ENCODE measurements at regions not wholly inside any gene's neighbourhood (a gene's known extent, or its start where the extent isn't known, plus 50 kb on each side); places are given as distances from the start of the nearest gene placed in this dataset.

- Histone ChIP-seq H3K9me3 (ENCODE audit: control insufficient read depth in 1 of 2, low read length in 2 of 2) (no peaks in the 10 kb centered on the region), H3K4me1 (ENCODE audit: insufficient read depth, low read length) (no peaks in the 10 kb centered on the region), H3K4me3 (ENCODE audit: low read length in 2 of 2) (no peak overlapping the region), H3K36me3 (ENCODE audit: insufficient read depth, low read length) (no peaks in the 10 kb centered on the region), H3K27ac (ENCODE audit: low read depth, low read length) (no peak overlapping the region), H3K27me3 (ENCODE audit: insufficient read depth, low read length) (no peaks in the 10 kb centered on the region)
- CTCF ChIA-PET (ENCODE audit: partially characterized antibody) = no interaction called here
- no peak overlapping the region for H3K4me3 Mint-ChIP-seq
- no peaks in the 10 kb centered on the region for H3K4me1 Mint-ChIP-seq
- POLR2A ChIA-PET (ENCODE audit: partially characterized antibody) = no interaction called here
- peaks cover 1 to 10% of the 10 kb centered on the region in 2 donors for H3K27me3 Mint-ChIP-seq
- no peak for DNase-seq
- intact Hi-C loops (cut with micrococcal nuclease) = no loop called here
- no peaks in the 10 kb centered on the region for H3K36me3 Mint-ChIP-seq
- peaks cover 0 to 6% (median under 1%) of the 10 kb centered on the region in 8 donors for H3K9me3 Mint-ChIP-seq
- no peak overlapping the region for H3K27ac Mint-ChIP-seq
Measured at GRCh38 chr11:104442321-104442720, 278.4 kb upstream of the PDGFD start.

GRCh38 chr11:104435494-104435893, 271.5 kb upstream of the PDGFD start:
- CTCF ChIA-PET (ENCODE audit: partially characterized antibody) = no interaction called here
- intact Hi-C loops (cut with micrococcal nuclease) = no loop called here
- no peak overlapping the region for H3K27ac ChIP-seq (ENCODE audit: low read depth, low read length)
- H3K4me3 ChIP-seq (ENCODE audit: low read length in 2 of 2) = no peak overlapping the region
- Mint-ChIP-seq H3K27me3 (peaks cover 1 to 6% of the 10 kb centered on the region in 2 donors), H3K4me3 (no peak overlapping the region), H3K27ac (no peak overlapping the region), H3K9me3 (peaks cover 0 to 4% (median 0%) of the 10 kb centered on the region in 8 donors), H3K36me3 (no peaks in the 10 kb centered on the region), H3K4me1 (no peaks in the 10 kb centered on the region)
- no peaks in the 10 kb centered on the region for H3K4me1 ChIP-seq (ENCODE audit: insufficient read depth, low read length)
- H3K27me3 ChIP-seq (ENCODE audit: insufficient read depth, low read length) = no peaks in the 10 kb centered on the region
- no peaks in the 10 kb centered on the region for H3K9me3 ChIP-seq (ENCODE audit: control insufficient read depth in 1 of 2, low read length in 2 of 2)
- POLR2A ChIA-PET (ENCODE audit: partially characterized antibody) = no interaction called here
- DNase-seq = no peak
- no peaks in the 10 kb centered on the region for H3K36me3 ChIP-seq (ENCODE audit: insufficient read depth, low read length)

GRCh38 chr11:104433751-104434150, 269.8 kb upstream of the PDGFD start:
- Histone ChIP-seq H3K27ac (ENCODE audit: low read depth, low read length) (no peak overlapping the region), H3K4me3 (ENCODE audit: low read length in 2 of 2) (no peak overlapping the region), H3K36me3 (ENCODE audit: insufficient read depth, low read length) (no peaks in the 10 kb centered on the region), H3K27me3 (ENCODE audit: insufficient read depth, low read length) (no peaks in the 10 kb centered on the region), H3K9me3 (ENCODE audit: control insufficient read depth in 1 of 2, low read length in 2 of 2) (no peaks in the 10 kb centered on the region), H3K4me1 (ENCODE audit: insufficient read depth, low read length) (no peaks in the 10 kb centered on the region)
- ChIA-PET POLR2A (ENCODE audit: partially characterized antibody) (no interaction called here), CTCF (ENCODE audit: partially characterized antibody) (no interaction called here)
- H3K9me3 Mint-ChIP-seq = peaks cover 0 to 4% (median 0%) of the 10 kb centered on the region in 8 donors
- no peak for DNase-seq
- no peaks in the 10 kb centered on the region for H3K4me1 Mint-ChIP-seq
- H3K27ac Mint-ChIP-seq = no peak overlapping the region
- intact Hi-C loops (cut with micrococcal nuclease) = no loop called here
- H3K27me3 Mint-ChIP-seq = peaks cover 1 to 3% of the 10 kb centered on the region in 2 donors
- no peaks in the 10 kb centered on the region for H3K36me3 Mint-ChIP-seq
- H3K4me3 Mint-ChIP-seq = no peak overlapping the region

- H3K36me3 ChIP-seq (ENCODE audit: insufficient read depth, low read length) = no peaks in the 10 kb centered on the region
- Mint-ChIP-seq H3K9me3 (peaks cover 0 to 2% (median 0%) of the 10 kb centered on the region in 8 donors), H3K36me3 (no peaks in the 10 kb centered on the region), H3K4me1 (no peaks in the 10 kb centered on the region), H3K27ac (no peak overlapping the region), H3K27me3 (peaks cover 1% of the 10 kb centered on the region in 2 donors), H3K4me3 (no peak overlapping the region)
- H3K9me3 ChIP-seq (ENCODE audit: control insufficient read depth in 1 of 2, low read length in 2 of 2) = no peaks in the 10 kb centered on the region
- H3K4me3 ChIP-seq (ENCODE audit: low read length in 2 of 2) = no peak overlapping the region
- ChIA-PET POLR2A (ENCODE audit: partially characterized antibody) (no interaction called here), CTCF (ENCODE audit: partially characterized antibody) (no interaction called here)
- H3K4me1 ChIP-seq (ENCODE audit: insufficient read depth, low read length) = no peaks in the 10 kb centered on the region
- intact Hi-C loops (cut with micrococcal nuclease) = no loop called here
- H3K27me3 ChIP-seq (ENCODE audit: insufficient read depth, low read length) = no peaks in the 10 kb centered on the region
- no peak for DNase-seq
- no peak overlapping the region for H3K27ac ChIP-seq (ENCODE audit: low read depth, low read length)
Measured at GRCh38 chr11:104432981-104433380, 269.0 kb upstream of the PDGFD start.

- Histone ChIP-seq H3K36me3 (ENCODE audit: insufficient read depth, low read length) (no peaks in the 10 kb centered on the region), H3K4me3 (ENCODE audit: low read length in 2 of 2) (no peak overlapping the region), H3K9me3 (ENCODE audit: control insufficient read depth in 1 of 2, low read length in 2 of 2) (no peaks in the 10 kb centered on the region), H3K27ac (ENCODE audit: low read depth, low read length) (no peak overlapping the region), H3K27me3 (ENCODE audit: insufficient read depth, low read length) (no peaks in the 10 kb centered on the region), H3K4me1 (ENCODE audit: insufficient read depth, low read length) (no peaks in the 10 kb centered on the region)
- intact Hi-C loops (cut with micrococcal nuclease) = no loop called here
- Mint-ChIP-seq H3K27me3 (peaks cover 1% of the 10 kb centered on the region in 2 donors), H3K36me3 (no peaks in the 10 kb centered on the region), H3K27ac (no peak overlapping the region), H3K9me3 (peaks cover 0 to 2% (median 0%) of the 10 kb centered on the region in 8 donors), H3K4me3 (no peak overlapping the region), H3K4me1 (no peaks in the 10 kb centered on the region)
- ChIA-PET CTCF (ENCODE audit: partially characterized antibody) (no interaction called here), POLR2A (ENCODE audit: partially characterized antibody) (no interaction called here)
- DNase-seq = no peak
Measured at GRCh38 chr11:104432526-104432925, 268.6 kb upstream of the PDGFD start.

- Mint-ChIP-seq H3K4me1 (no peaks in the 10 kb centered on the region), H3K9me3 (no peaks in the 10 kb centered on the region), H3K4me3 (no peak overlapping the region), H3K36me3 (no peaks in the 10 kb centered on the region), H3K27ac (no peak overlapping the region), H3K27me3 (peaks cover 0 to 1% of the 10 kb centered on the region in 2 donors)
- POLR2A ChIA-PET (ENCODE audit: partially characterized antibody) = no interaction called here
- Histone ChIP-seq H3K4me1 (ENCODE audit: insufficient read depth, low read length) (no peaks in the 10 kb centered on the region), H3K36me3 (ENCODE audit: insufficient read depth, low read length) (no peaks in the 10 kb centered on the region), H3K27ac (ENCODE audit: low read depth, low read length) (no peak overlapping the region), H3K9me3 (ENCODE audit: control insufficient read depth in 1 of 2, low read length in 2 of 2) (no peaks in the 10 kb centered on the region), H3K27me3 (ENCODE audit: insufficient read depth, low read length) (no peaks in the 10 kb centered on the region), H3K4me3 (ENCODE audit: low read length in 2 of 2) (no peak overlapping the region)
- CTCF ChIA-PET (ENCODE audit: partially characterized antibody) = no interaction called here
- intact Hi-C loops (cut with micrococcal nuclease) = no loop called here
- peak in 1 of 5 donors; percentile 30 for DNase-seq
Measured at GRCh38 chr11:104422324-104422944, 258.5 kb upstream of the PDGFD start.

- H3K4me3 Mint-ChIP-seq = no peak overlapping the region
- no peaks in the 10 kb centered on the region for H3K27me3 Mint-ChIP-seq
- ChIA-PET POLR2A (ENCODE audit: partially characterized antibody) (no interaction called here), CTCF (ENCODE audit: partially characterized antibody) (no interaction called here)
- H3K36me3 ChIP-seq (ENCODE audit: insufficient read depth, low read length) = no peaks in the 10 kb centered on the region
- no peaks in the 10 kb centered on the region for H3K9me3 Mint-ChIP-seq
- H3K9me3 ChIP-seq (ENCODE audit: control insufficient read depth in 1 of 2, low read length in 2 of 2) = no peaks in the 10 kb centered on the region
- no peak for DNase-seq
- H3K4me3 ChIP-seq (ENCODE audit: low read length in 2 of 2) = no peak overlapping the region
- no peak overlapping the region for H3K27ac Mint-ChIP-seq
- H3K27ac ChIP-seq (ENCODE audit: low read depth, low read length) = no peak overlapping the region
- H3K36me3 Mint-ChIP-seq = no peaks in the 10 kb centered on the region
- H3K4me1 Mint-ChIP-seq = no peaks in the 10 kb centered on the region
- no peaks in the 10 kb centered on the region for H3K4me1 ChIP-seq (ENCODE audit: insufficient read depth, low read length)
- no peaks in the 10 kb centered on the region for H3K27me3 ChIP-seq (ENCODE audit: insufficient read depth, low read length)
- intact Hi-C loops (cut with micrococcal nuclease) = no loop called here
Measured at GRCh38 chr11:104410336-104410735, 246.4 kb upstream of the PDGFD start.

GRCh38 chr11:104408630-104409029, 244.7 kb upstream of the PDGFD start:
- no peaks in the 10 kb centered on the region for H3K4me1 Mint-ChIP-seq
- no peak overlapping the region for H3K27ac Mint-ChIP-seq

More at GRCh38 chr11:104408630-104409029, 244.7 kb upstream of the PDGFD start:
- H3K4me1 ChIP-seq (ENCODE audit: insufficient read depth, low read length) = no peaks in the 10 kb centered on the region
- no peaks in the 10 kb centered on the region for H3K9me3 Mint-ChIP-seq
- H3K9me3 ChIP-seq (ENCODE audit: control insufficient read depth in 1 of 2, low read length in 2 of 2) = no peaks in the 10 kb centered on the region
- ChIA-PET CTCF (ENCODE audit: partially characterized antibody) (no interaction called here), POLR2A (ENCODE audit: partially characterized antibody) (no interaction called here)
- H3K27me3 ChIP-seq (ENCODE audit: insufficient read depth, low read length) = no peaks in the 10 kb centered on the region
- no peak for DNase-seq
- H3K4me3 Mint-ChIP-seq = no peak overlapping the region
- no peaks in the 10 kb centered on the region for H3K36me3 Mint-ChIP-seq
- H3K4me3 ChIP-seq (ENCODE audit: low read length in 2 of 2) = no peak overlapping the region
- H3K36me3 ChIP-seq (ENCODE audit: insufficient read depth, low read length) = no peaks in the 10 kb centered on the region
- H3K27ac ChIP-seq (ENCODE audit: low read depth, low read length) = no peak overlapping the region
- intact Hi-C loops (cut with micrococcal nuclease) = no loop called here
- H3K27me3 Mint-ChIP-seq = no peaks in the 10 kb centered on the region
